H9 (cell line): ENCODE measurements at regions not wholly inside any gene's neighbourhood (a gene's known extent, or its start where the extent isn't known, plus 50 kb on each side); places are given as distances from the start of the nearest gene placed in this dataset.

Experiments used
- DNase-seq: peaks from one replicate; pipeline ENCODE4 v3.0.0-alpha.2; 2017
- H2AFZ ChIP-seq: one replicate; pipeline ENCODE4 v1.6.1; 2013; ENCODE audit warnings: mild to moderate bottlenecking, low read length, control low read depth, moderate library complexity
- H2AK5ac ChIP-seq: 2 replicates; pipeline ENCODE4 v1.6.1; 2013; ENCODE audit warnings: low read length, control low read depth, mixed read lengths; ENCODE audit not compliant: insufficient read length
- H2BK120ac ChIP-seq: one replicate; pipeline ENCODE4 v1.6.1; 2013; ENCODE audit warnings: low read depth, mild to moderate bottlenecking, low read length, control low read depth, inconsistent platforms; ENCODE audit not compliant: poor library complexity, severe bottlenecking
- H2BK12ac ChIP-seq: 2 replicates; pipeline ENCODE4 v1.6.1; 2013; ENCODE audit warnings: low read length, control low read depth, mixed read lengths, low read depth; ENCODE audit not compliant: insufficient read length
- H2BK15ac ChIP-seq: 2 replicates; pipeline ENCODE4 v1.6.1; 2013; ENCODE audit warnings: low read depth, low read length, control low read depth
- H2BK20ac ChIP-seq: one replicate; pipeline ENCODE4 v1.6.1; 2013; ENCODE audit warnings: low read depth, mild to moderate bottlenecking, low read length, control low read depth, inconsistent platforms; ENCODE audit not compliant: poor library complexity, severe bottlenecking
- H2BK5ac ChIP-seq: 2 replicates; pipeline ENCODE4 v1.6.1; 2013; ENCODE audit warnings: low read length, control low read depth, mixed read lengths; ENCODE audit not compliant: insufficient read length
- H3K14ac ChIP-seq: 2 replicates; pipeline ENCODE4 v1.6.1; 2013; ENCODE audit warnings: low read length, control low read depth; ENCODE audit not compliant: insufficient read depth
- H3K18ac ChIP-seq: 2 replicates; pipeline ENCODE4 v1.6.1; 2013; ENCODE audit warnings: low read depth, mild to moderate bottlenecking, mixed read lengths, low read length, control low read depth; ENCODE audit not compliant: insufficient read length
- H3K23ac ChIP-seq: 2 replicates; pipeline ENCODE4 v1.6.1; 2013; ENCODE audit warnings: low read length, control low read depth, mixed read lengths, low read depth; ENCODE audit not compliant: insufficient read length
- H3K23me2 ChIP-seq: 2 replicates; pipeline ENCODE4 v1.6.1; 2013; ENCODE audit warnings: low read depth, mild to moderate bottlenecking, mixed read lengths, low read length, control low read depth; ENCODE audit not compliant: insufficient read length, poor library complexity, severe bottlenecking
- H3K27ac ChIP-seq: 2 replicates; pipeline ENCODE4 v1.5.1; 2013; ENCODE audit warnings: low read length, control low read depth, mixed read lengths, low read depth; ENCODE audit not compliant: insufficient read length
- H3K27me3 ChIP-seq: 2 replicates; pipeline ENCODE4 v1.6.1; 2013; ENCODE audit warnings: low read length, control low read depth, inconsistent platforms; ENCODE audit not compliant: insufficient read depth
- H3K4ac ChIP-seq: 2 replicates; pipeline ENCODE4 v1.6.1; 2013; ENCODE audit warnings: low read depth, mild to moderate bottlenecking, control low read depth, inconsistent platforms, low read length, moderate library complexity
- H3K4me1 ChIP-seq: 2 replicates; pipeline ENCODE4 v1.6.1; 2013; ENCODE audit warnings: low read length, control low read depth, inconsistent platforms; ENCODE audit not compliant: insufficient read depth
- H3K4me2 ChIP-seq: 2 replicates; pipeline ENCODE4 v1.6.1; 2013; ENCODE audit warnings: low read length, control low read depth, mixed read lengths; ENCODE audit not compliant: insufficient read length, insufficient read depth
- H3K56ac ChIP-seq: 2 replicates; pipeline ENCODE4 v1.6.1; 2013; ENCODE audit warnings: low read depth, mild to moderate bottlenecking, mixed read lengths, low read length, control low read depth; ENCODE audit not compliant: insufficient read length
- H3K79me1 ChIP-seq: 2 replicates; pipeline ENCODE4 v1.6.1; 2013; ENCODE audit warnings: low read depth, mild to moderate bottlenecking, moderate library complexity, low read length, control low read depth, inconsistent platforms; ENCODE audit not compliant: insufficient read depth, poor library complexity, severe bottlenecking
- H3K79me2 ChIP-seq: 2 replicates; pipeline ENCODE4 v1.6.1; 2013; ENCODE audit warnings: low read length, control low read depth, inconsistent platforms; ENCODE audit not compliant: insufficient read depth
- H3K9ac ChIP-seq: 2 replicates; pipeline ENCODE4 v1.6.1; 2013; ENCODE audit warnings: low read length, control low read depth, mixed read lengths; ENCODE audit not compliant: insufficient read length; ENCODE audit errors: extremely low read depth
- H3K9me3 ChIP-seq: one replicate; pipeline ENCODE4 v1.6.1; 2013; ENCODE audit warnings: low read depth, low read length, inconsistent platforms; ENCODE audit not compliant: control insufficient read depth
- H3T11ph ChIP-seq: one replicate; pipeline ENCODE4 v1.6.1; 2013; ENCODE audit warnings: mild to moderate bottlenecking, low read length, control low read depth, inconsistent platforms
- H4K20me1 ChIP-seq: one replicate; pipeline ENCODE4 v1.6.1; 2013; ENCODE audit not compliant: control insufficient read depth, insufficient read length, insufficient read depth
- H4K5ac ChIP-seq: 2 replicates; pipeline ENCODE4 v1.6.1; 2013; ENCODE audit warnings: low read depth, mild to moderate bottlenecking, mixed read lengths, low read length, control low read depth; ENCODE audit not compliant: insufficient read length
- H4K8ac ChIP-seq: replicated peaks from 2 replicates; pipeline ENCODE4 v1.6.1; 2013; ENCODE audit warnings: low read length, control low read depth, mixed read lengths, low read depth; ENCODE audit not compliant: insufficient read length
- H4K91ac ChIP-seq: 2 replicates; pipeline ENCODE4 v1.6.1; 2013; ENCODE audit warnings: low read depth, mild to moderate bottlenecking, moderate library complexity, mixed read lengths, low read length, control low read depth; ENCODE audit not compliant: insufficient read length
- H3K27ac Mint-ChIP-seq, 3 experiments: 2 replicates in 2 of 3; 3 replicates in 1 of 3; pipeline ENCODE4 v1.8.0; 2020 to 2021; ENCODE audit warnings: mixed read lengths in 3 of 3, mild to moderate bottlenecking in 1 of 3, moderate library complexity in 1 of 3
- H3K27me3 Mint-ChIP-seq: 2 replicates; pipeline ENCODE4 v1.8.0; 2021; ENCODE audit warnings: low read depth, mild to moderate bottlenecking, moderate library complexity, mixed read lengths
- H3K36me3 Mint-ChIP-seq, 3 experiments: 2 replicates in 2 of 3; 3 replicates in 1 of 3; pipeline ENCODE4 v1.8.0; 2020 to 2021; ENCODE audit warnings: low read depth in 3 of 3, mixed read lengths in 3 of 3; ENCODE audit not compliant: insufficient read depth in 1 of 3
- H3K4me1 Mint-ChIP-seq, 2 experiments: 2 replicates each; pipeline ENCODE4 v1.8.0; 2020; ENCODE audit warnings: mixed read lengths in 2 of 2
- H3K4me3 Mint-ChIP-seq, 2 experiments: 2 replicates in 1 of 2; 3 replicates in 1 of 2; pipeline ENCODE4 v1.8.0; 2020 to 2021; ENCODE audit warnings: mild to moderate bottlenecking in 2 of 2, mixed read lengths in 2 of 2, moderate library complexity in 1 of 2
- H3K9me3 Mint-ChIP-seq, 2 experiments: 2 replicates in 1 of 2; 3 replicates in 1 of 2; pipeline ENCODE4 v1.8.0; 2020; ENCODE audit warnings: mild to moderate bottlenecking in 2 of 2, mixed read lengths in 2 of 2, moderate library complexity in 1 of 2
- TF ChIP-seq, protein P1 (sequence below): fragments of 200-600 bp; sonication (generic); conservative IDR thresholded peaks from 3 replicates; pipeline ENCODE4 v1.8.0; 2021; ENCODE audit warnings: antibody characterized with exemption, mild to moderate bottlenecking

DNA sequence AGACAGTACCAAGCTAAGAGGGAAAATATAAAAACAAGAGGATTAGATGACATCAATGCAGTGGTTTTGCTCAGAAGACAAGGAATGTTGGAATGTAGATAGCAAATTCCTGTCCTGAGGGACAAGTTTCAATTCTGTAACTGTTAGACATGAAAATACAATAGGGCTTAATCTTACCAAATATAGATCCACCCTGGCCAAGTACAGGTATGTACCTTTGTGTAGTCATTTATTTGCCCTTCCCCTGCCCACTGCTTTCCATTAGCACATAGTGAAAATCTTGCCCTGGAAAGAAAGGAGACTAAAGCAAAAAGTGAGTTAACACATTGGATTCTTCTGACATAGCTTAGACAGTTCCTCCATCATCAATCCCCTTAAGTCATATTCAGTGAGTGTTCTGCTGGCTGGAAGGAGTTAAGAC lies 389.0 kb upstream of the THBS1 start:
- Histone ChIP-seq H3K9me3 (no peaks in the 10 kb centered on the region), H3K4me1 (no peaks in the 10 kb centered on the region), H4K5ac (no peak overlapping the region), H2AK5ac (no peak overlapping the region), H2AFZ (no peak overlapping the region), H4K8ac (no peak overlapping the region), H2BK20ac (no peak overlapping the region), H3K18ac (no peak overlapping the region), H3K27ac (no peak overlapping the region), H3K56ac (no peak overlapping the region), H2BK5ac (no peak overlapping the region), H2BK15ac (no peak overlapping the region), H3K79me2 (no peaks in the 10 kb centered on the region), H3K14ac (no peak overlapping the region), H3K27me3 (no peaks in the 10 kb centered on the region), H4K20me1 (no peaks in the 10 kb centered on the region), H4K91ac (no peak overlapping the region), H3K4ac (no peak overlapping the region), H3K23ac (no peak overlapping the region), H3T11ph (no peak overlapping the region), H2BK120ac (no peak overlapping the region), H3K4me2 (no peak overlapping the region), H3K23me2 (no peaks in the 10 kb centered on the region), H2BK12ac (no peak overlapping the region), H3K9ac (no peak overlapping the region), H3K79me1 (no peaks in the 10 kb centered on the region)
- TF ChIP-seq, protein P1, sequence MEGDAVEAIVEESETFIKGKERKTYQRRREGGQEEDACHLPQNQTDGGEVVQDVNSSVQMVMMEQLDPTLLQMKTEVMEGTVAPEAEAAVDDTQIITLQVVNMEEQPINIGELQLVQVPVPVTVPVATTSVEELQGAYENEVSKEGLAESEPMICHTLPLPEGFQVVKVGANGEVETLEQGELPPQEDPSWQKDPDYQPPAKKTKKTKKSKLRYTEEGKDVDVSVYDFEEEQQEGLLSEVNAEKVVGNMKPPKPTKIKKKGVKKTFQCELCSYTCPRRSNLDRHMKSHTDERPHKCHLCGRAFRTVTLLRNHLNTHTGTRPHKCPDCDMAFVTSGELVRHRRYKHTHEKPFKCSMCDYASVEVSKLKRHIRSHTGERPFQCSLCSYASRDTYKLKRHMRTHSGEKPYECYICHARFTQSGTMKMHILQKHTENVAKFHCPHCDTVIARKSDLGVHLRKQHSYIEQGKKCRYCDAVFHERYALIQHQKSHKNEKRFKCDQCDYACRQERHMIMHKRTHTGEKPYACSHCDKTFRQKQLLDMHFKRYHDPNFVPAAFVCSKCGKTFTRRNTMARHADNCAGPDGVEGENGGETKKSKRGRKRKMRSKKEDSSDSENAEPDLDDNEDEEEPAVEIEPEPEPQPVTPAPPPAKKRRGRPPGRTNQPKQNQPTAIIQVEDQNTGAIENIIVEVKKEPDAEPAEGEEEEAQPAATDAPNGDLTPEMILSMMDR, result no peak
- DNase-seq, result no peak
- H3K36me3 Mint-ChIP-seq, result no peaks in the 10 kb centered on the region
- no peaks in the 10 kb centered on the region; the same call in 1 of the 2 replicates for H3K27me3 Mint-ChIP-seq
- no peak overlapping the region for H3K27ac Mint-ChIP-seq
- no peak overlapping the region for H3K4me3 Mint-ChIP-seq
- no peaks in the 10 kb centered on the region for H3K9me3 Mint-ChIP-seq
- H3K4me1 Mint-ChIP-seq, result peaks cover 3 to 8% of the 10 kb centered on the region in 2 experiments; a peak in 2 of 4 replicates
